Panc1 (cell line): ENCODE measurements at regions not wholly inside any gene's neighbourhood (a gene's known extent, or its start where the extent isn't known, plus 50 kb on each side); places are given as distances from the start of the nearest gene placed in this dataset.

Source experiments
- ATAC-seq: fragments of 200-7000 bp; cut with Tn5 transposase; 2 replicates; pipeline ENCODE4 v1.9.1; 2020; ENCODE audit warnings: mild to moderate bottlenecking, moderate library complexity
- BruUV-seq: library from RNA; stranded (reverse); fragments of 400-500 nt; replicated peaks from 2 replicates; lab custom pipeline; 2021; lab: Mats Ljungman, UMichigan
- CTCF ChIA-PET: fragments of 300-600 bp; sonication (Branson Sonifier 250); formaldehyde crosslinking; loops from one replicate; lab custom pipeline; 2022; ENCODE audit warnings: antibody characterized with exemption; lab: Charles Lee
- POLR2A ChIA-PET: fragments of 300-600 bp; sonication (Branson Sonifier 250); formaldehyde crosslinking; loops from one replicate; lab custom pipeline; 2022; ENCODE audit warnings: antibody characterized with exemption; lab: Charles Lee
- DNase-seq: peaks from one replicate; pipeline ENCODE4 v3.0.0-alpha.2; 2010; ENCODE audit warnings: low read depth, low spot score
- H3K27ac ChIP-seq: 2 replicates; pipeline ENCODE4 v1.5.1; 2011; ENCODE audit warnings: mild to moderate bottlenecking, low read length, inconsistent platforms
- H3K27me3 ChIP-seq: fragments of 200-500 bp; sonication (Bioruptor generic); 2 replicates; pipeline ENCODE4 v1.6.0; 2014; ENCODE audit warnings: low read length, inconsistent platforms; ENCODE audit not compliant: control insufficient read depth, insufficient read depth
- H3K36me3 ChIP-seq: fragments of 200-500 bp; sonication (Bioruptor generic); 2 replicates; pipeline ENCODE4 v1.5.1; 2014; ENCODE audit warnings: inconsistent platforms, mild to moderate bottlenecking, low read length, moderate library complexity; ENCODE audit not compliant: control insufficient read depth, insufficient read depth
- H3K4me1 ChIP-seq: 2 replicates; pipeline ENCODE4 v1.5.1; 2011; ENCODE audit warnings: inconsistent platforms, mild to moderate bottlenecking, low read length, moderate library complexity; ENCODE audit not compliant: control insufficient read depth, insufficient read depth
- H3K4me3 ChIP-seq, 2 experiments: 2 replicates each; pipeline ENCODE4 v1.5.1; 2011 to 2012; ENCODE audit warnings: low read depth in 2 of 2, low read length in 2 of 2, mild to moderate bottlenecking in 2 of 2, inconsistent platforms in 1 of 2, moderate library complexity in 1 of 2
- H3K9me3 ChIP-seq: fragments of 200-500 bp; sonication (Bioruptor generic); 2 replicates; pipeline ENCODE4 v1.5.1; 2014; ENCODE audit warnings: low read depth, mild to moderate bottlenecking, inconsistent platforms, low read length, moderate library complexity; ENCODE audit not compliant: control insufficient read depth, insufficient read depth
- CTCF ChIP-seq: fragments of 450-650 bp; IDR thresholded peaks from 2 replicates; pipeline ENCODE4 v1.5.1; 2017; ENCODE audit warnings: mild to moderate bottlenecking
- POLR2AphosphoS5 ChIP-seq: IDR thresholded peaks from 2 replicates; pipeline ENCODE4 v1.6.1; 2012; ENCODE audit warnings: mild to moderate bottlenecking, low read depth, low read length, moderate library complexity
- REST ChIP-seq, 2 experiments: IDR thresholded peaks; 2 replicates each; pipeline ENCODE4 v1.6.1; 2011 to 2012; ENCODE audit warnings: low read depth in 2 of 2, control low read depth in 1 of 2, low read length in 1 of 2, mild to moderate bottlenecking in 1 of 2, moderate library complexity in 1 of 2; ENCODE audit not compliant: insufficient read depth in 1 of 2
- SIN3A ChIP-seq: IDR thresholded peaks from 2 replicates; pipeline ENCODE4 v1.6.1; 2012; ENCODE audit warnings: low read depth, mild to moderate bottlenecking, low read length, moderate library complexity, borderline replicate concordance; ENCODE audit not compliant: insufficient read depth
- TCF7L2 ChIP-seq: IDR thresholded peaks from 2 replicates; pipeline ENCODE4 v1.6.1; 2011; ENCODE audit warnings: mild to moderate bottlenecking, low read depth, low read length, inconsistent platforms
- in situ Hi-C: cut with HindIII; loops from 2 replicates; pipeline ENCODE4 v1.10.0; 2016; ENCODE audit warnings: low sequenced_read_pairs, low pct_unique_long_range_greater_than_20kb
- intact Hi-C: fragments of 100-400 bp; cut with micrococcal nuclease; formaldehyde crosslinking; loops from one replicate; pipeline ENCODE4 v1.10.0; 2022; ENCODE audit not compliant: unreplicated experiment

- BruUV-seq, result no TSS peak
- H3K27ac ChIP-seq, result no peak overlapping the region
- CTCF ChIA-PET, result no interaction called here
- no peaks in the 10 kb centered on the region for H3K27me3 ChIP-seq
- H3K9me3 ChIP-seq, result 0 out of 2 replicates have a peak, but pooled peaks cover 4% of the 10 kb centered on the region
- POLR2A ChIA-PET, result no interaction called here
- intact Hi-C loops (no loop called here), in situ Hi-C loops (no loop called here)
- TF ChIP-seq CTCF (no peak), TCF7L2 (no peak), SIN3A (no peak), POLR2AphosphoS5 (no peak), REST (IDR thresholded peaks at IDR 0.05; ENCODE audit: insufficient read depth in 1 of 2, low read depth in 2 of 2, low read length in 1 of 2) (no peak)
- H3K36me3 ChIP-seq, result no peaks in the 10 kb centered on the region
- H3K4me1 ChIP-seq, result peaks cover 4% of the 10 kb centered on the region
- no peak for DNase-seq
- no peak for ATAC-seq
- no peak overlapping the region for H3K4me3 ChIP-seq
Measured at GRCh38 chr10:29843143-29843542, 208.4 kb upstream of the SVIL start.

GRCh38 chr10:29841724-29842649, 207.2 kb upstream of the SVIL start:
- TF ChIP-seq TCF7L2, result no peak
- TF ChIP-seq CTCF, result no peak
- no peak for TF ChIP-seq SIN3A
- no peak for TF ChIP-seq POLR2AphosphoS5
- TF ChIP-seq REST (IDR thresholded peaks at IDR 0.05; ENCODE audit: insufficient read depth in 1 of 2, low read depth in 2 of 2, low read length in 1 of 2), result no peak
- in situ Hi-C loops (no loop called here), intact Hi-C loops (no loop called here)
- Histone ChIP-seq H3K27ac (no peak overlapping the region), H3K4me3 (no peak overlapping the region), H3K36me3 (no peaks in the 10 kb centered on the region), H3K4me1 (peaks cover 4% of the 10 kb centered on the region), H3K27me3 (no peaks in the 10 kb centered on the region), H3K9me3 (0 out of 2 replicates have a peak, but pooled peaks cover 4% of the 10 kb centered on the region)
- BruUV-seq, result no TSS peak
- POLR2A ChIA-PET, result no interaction called here
- DNase-seq (no peak), ATAC-seq (peak; percentile 87)
- CTCF ChIA-PET, result no interaction called here
